NB4 (cell line): ENCODE measurements at regions not wholly inside any gene's neighbourhood (a gene's known extent, or its start where the extent isn't known, plus 50 kb on each side); places are given as distances from the start of the nearest gene placed in this dataset.
"Not testable (repeated sequence)": the region's sequence is repeated elsewhere in the genome, so short reads cannot be mapped to it uniquely, and the experiment has no call there.

Experiments
- CTCF ChIP-seq: IDR thresholded peaks from one replicate; pipeline ENCODE4 v1.5.1; 2012; ENCODE audit warnings: low read depth, low read length
- TF ChIP-seq, protein P1 (sequence below): IDR thresholded peaks from 2 replicates; pipeline ENCODE4 v1.6.1; 2011; ENCODE audit warnings: low read depth, low read length

DNA sequence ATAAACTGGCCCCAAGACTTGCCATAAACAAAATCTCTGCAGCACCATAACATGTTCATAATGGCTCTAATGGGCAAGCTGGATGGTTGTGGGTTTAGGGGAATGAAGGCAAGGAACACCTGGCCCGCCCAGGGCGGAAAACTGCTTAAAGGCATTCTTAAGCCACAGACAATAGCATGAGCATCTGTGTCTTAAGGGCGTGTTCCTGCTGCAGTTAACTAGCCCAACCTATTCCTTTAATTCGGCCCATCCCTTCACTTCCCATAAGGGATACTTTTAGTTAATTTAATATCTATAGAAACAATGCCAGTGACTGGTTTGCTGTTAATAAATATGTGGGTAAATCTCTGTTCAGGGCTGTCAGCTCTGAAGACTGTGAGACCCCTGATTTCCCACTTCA lies 97.7 kb downstream of the NDUFA12 start:
- TF ChIP-seq, protein P1, sequence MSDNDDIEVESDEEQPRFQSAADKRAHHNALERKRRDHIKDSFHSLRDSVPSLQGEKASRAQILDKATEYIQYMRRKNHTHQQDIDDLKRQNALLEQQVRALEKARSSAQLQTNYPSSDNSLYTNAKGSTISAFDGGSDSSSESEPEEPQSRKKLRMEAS, result not testable (repeated sequence)
- not testable (repeated sequence) for TF ChIP-seq CTCF
